ENCODE measurements at regions not wholly inside any gene's neighbourhood (a gene's known extent, or its start where the extent isn't known, plus 50 kb on each side); places are given as distances from the start of the nearest gene placed in this dataset.

DNA sequence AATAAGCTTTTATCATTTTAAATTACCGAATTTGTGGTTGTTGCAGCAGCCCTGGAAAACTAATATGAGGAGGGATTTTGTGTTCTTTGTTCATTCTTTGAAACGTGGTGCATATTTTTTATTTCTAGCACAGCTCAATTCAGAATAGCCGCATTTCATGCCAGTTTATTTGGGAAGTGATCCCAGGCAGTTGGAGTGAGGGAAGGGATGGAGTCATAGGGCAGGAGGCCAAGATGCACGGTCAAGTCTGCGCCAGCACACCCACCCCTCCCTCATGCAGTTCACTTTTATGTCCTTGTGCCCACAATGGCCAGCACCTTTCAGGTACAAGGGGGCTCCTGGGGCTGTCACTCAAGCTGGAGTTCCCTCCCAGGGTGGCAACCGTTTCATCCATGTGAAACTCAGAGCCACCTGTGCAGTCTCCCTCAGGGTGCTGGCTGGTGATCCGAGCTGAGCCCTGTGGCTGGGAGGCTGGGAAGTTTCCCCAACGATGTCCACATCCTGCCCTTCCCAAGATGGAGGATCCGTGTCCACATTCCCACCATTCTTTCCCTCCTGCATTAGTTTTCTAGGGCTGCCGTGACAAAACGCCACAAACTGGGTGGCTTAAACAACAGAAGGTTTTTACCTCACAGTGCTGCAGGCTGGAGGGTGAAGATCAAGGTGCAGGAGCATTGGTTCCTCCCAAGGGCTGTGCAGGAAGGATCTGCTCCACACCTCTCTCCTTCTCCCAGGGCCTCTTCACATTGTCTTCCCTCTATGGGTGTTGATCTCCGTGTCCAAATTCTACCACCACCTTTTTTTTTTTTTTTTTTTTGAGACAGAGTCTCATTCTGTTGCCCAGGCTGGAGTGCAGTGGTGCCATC lies 68.5 kb upstream of the ITGA6 start:
- H3K4me3 ChIP-seq (ENCODE audit: control insufficient read depth, low read depth, low read length) = no peak overlapping the region
- no peak for DNase-seq (ENCODE audit: low read depth)
- TF ChIP-seq, protein P1, sequence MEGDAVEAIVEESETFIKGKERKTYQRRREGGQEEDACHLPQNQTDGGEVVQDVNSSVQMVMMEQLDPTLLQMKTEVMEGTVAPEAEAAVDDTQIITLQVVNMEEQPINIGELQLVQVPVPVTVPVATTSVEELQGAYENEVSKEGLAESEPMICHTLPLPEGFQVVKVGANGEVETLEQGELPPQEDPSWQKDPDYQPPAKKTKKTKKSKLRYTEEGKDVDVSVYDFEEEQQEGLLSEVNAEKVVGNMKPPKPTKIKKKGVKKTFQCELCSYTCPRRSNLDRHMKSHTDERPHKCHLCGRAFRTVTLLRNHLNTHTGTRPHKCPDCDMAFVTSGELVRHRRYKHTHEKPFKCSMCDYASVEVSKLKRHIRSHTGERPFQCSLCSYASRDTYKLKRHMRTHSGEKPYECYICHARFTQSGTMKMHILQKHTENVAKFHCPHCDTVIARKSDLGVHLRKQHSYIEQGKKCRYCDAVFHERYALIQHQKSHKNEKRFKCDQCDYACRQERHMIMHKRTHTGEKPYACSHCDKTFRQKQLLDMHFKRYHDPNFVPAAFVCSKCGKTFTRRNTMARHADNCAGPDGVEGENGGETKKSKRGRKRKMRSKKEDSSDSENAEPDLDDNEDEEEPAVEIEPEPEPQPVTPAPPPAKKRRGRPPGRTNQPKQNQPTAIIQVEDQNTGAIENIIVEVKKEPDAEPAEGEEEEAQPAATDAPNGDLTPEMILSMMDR (IDR thresholded peaks at IDR 0.05; ENCODE audit: control insufficient read depth, insufficient read depth, low read depth, low read length, missing control alignments) = no peak

DNA sequence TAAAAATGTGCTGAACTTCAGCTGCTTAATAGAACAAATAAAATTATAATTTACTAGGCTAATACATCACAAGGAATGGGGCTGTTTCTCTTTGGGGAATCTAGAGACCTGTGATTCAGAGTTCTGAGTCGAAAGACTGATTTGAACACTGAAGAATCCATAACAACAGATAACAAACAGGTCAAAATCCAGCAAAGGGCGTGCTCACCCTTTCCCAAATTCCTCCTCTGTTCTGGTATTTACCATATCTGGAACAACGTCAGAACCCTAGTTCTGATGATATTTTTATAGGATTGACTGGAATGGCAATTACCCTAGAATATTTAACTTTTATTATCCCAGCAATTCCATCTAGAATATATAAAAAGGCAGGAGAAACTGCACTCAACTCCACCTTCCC lies 66.0 kb upstream of the ITGA6 start:
- H3K4me3 ChIP-seq (ENCODE audit: control insufficient read depth, low read depth, low read length) = no peak overlapping the region
- no peak for DNase-seq (ENCODE audit: low read depth)
- TF ChIP-seq, protein P1 (IDR thresholded peaks at IDR 0.05; ENCODE audit: control insufficient read depth, insufficient read depth, low read depth, low read length, missing control alignments) = no peak

- no peak overlapping the region for H3K4me3 ChIP-seq (ENCODE audit: control insufficient read depth, low read depth, low read length)
- TF ChIP-seq, protein P1 (IDR thresholded peaks at IDR 0.05; ENCODE audit: control insufficient read depth, insufficient read depth, low read depth, low read length, missing control alignments) = no peak
- no peak for DNase-seq (ENCODE audit: low read depth)
Observed at GRCh38 chr2:172361840-172362239, 65.5 kb upstream of the ITGA6 start.

GRCh38 chr2:172364261-172364660 lies 63.1 kb upstream of the ITGA6 start:
- no peak for DNase-seq (ENCODE audit: low read depth)
- TF ChIP-seq, protein P1 (IDR thresholded peaks at IDR 0.05; ENCODE audit: control insufficient read depth, insufficient read depth, low read depth, low read length, missing control alignments) = no peak
- H3K4me3 ChIP-seq (ENCODE audit: control insufficient read depth, low read depth, low read length) = no peak overlapping the region

DNA sequence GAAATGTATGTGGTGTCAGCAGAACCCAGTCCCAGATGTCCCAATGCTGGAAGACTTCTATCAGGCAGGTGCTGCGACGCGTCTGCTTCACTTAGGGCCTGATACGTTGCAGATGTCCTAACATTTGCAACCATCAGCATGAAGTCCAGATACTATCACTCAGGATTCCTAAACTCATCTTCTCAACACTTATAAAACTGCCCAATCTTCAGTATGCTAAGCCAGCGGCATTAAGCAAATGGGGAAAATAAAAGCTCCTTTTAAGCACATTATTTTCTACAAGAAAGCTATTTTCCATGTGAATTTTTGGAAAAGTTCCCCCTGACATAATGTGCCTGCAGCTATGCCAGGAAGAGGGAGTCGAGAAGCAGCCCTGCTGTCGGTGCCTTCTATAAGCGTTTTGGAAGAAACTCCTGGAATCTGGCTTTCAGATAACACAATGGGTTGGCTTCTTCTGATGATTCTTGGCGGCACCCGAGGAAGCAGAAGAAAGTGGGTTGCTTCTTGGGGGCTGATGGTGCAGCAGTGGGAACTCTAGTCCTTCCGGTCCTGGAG lies 60.7 kb upstream of the ITGA6 start:
- TF ChIP-seq, protein P1 (IDR thresholded peaks at IDR 0.05; ENCODE audit: control insufficient read depth, insufficient read depth, low read depth, low read length, missing control alignments) = no peak
- DNase-seq (ENCODE audit: low read depth) = no peak
- H3K4me3 ChIP-seq (ENCODE audit: control insufficient read depth, low read depth, low read length) = no peak overlapping the region

DNA sequence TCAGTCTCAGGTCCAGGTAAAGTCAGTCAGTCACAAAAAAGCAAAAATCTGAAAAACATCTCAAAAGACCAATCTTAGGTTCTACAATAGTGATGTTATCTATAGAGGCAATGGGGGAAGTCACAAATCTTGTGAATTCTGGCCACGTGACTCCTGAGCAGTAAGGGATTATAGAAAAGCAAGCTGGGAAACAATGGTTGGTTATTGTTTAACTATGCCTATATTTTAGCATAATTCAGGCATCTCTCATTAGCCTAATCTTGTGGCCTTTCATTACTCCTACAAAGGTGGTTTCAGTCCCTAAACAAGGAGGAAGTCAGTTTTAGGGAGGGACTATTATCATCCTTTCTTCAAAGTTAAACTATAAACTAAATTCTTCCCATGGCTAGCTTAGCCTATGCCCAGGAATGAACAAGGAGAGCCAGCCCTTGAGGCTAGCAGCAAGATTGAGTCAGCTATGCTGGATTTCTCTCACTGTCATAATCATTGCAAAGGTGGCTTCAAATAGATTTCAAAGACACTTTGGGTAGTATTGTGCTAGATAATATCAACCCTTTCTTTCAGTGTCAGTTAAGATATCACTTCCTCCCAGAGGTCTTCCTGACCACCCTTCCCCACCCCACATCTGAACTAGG lies 56.4 kb upstream of the ITGA6 start:
- DNase-seq (ENCODE audit: low read depth) = no peak
- no peak overlapping the region for H3K4me3 ChIP-seq (ENCODE audit: control insufficient read depth, low read depth, low read length)
- TF ChIP-seq, protein P1 (IDR thresholded peaks at IDR 0.05; ENCODE audit: control insufficient read depth, insufficient read depth, low read depth, low read length, missing control alignments) = no peak
